GM06990 (cell line): ENCODE measurements at regions not wholly inside any gene's neighbourhood (a gene's known extent, or its start where the extent isn't known, plus 50 kb on each side); places are given as distances from the start of the nearest gene placed in this dataset.
A peak's percentile ranks its signal among the peaks of the same experiment; 100 is the strongest.

Experiments used
- DNase-seq: peaks from one replicate; pipeline ENCODE4 v3.0.0-alpha.2; 2011; ENCODE audit not compliant: insufficient read length; ENCODE audit errors: extremely low read depth
- H3K27me3 ChIP-seq: replicated peaks from 2 replicates; pipeline ENCODE4 v1.6.0; 2011; ENCODE audit warnings: low read length; ENCODE audit not compliant: control insufficient read depth, insufficient read depth
- H3K36me3 ChIP-seq: 2 replicates; pipeline ENCODE4 v1.5.1; 2011; ENCODE audit warnings: low read length; ENCODE audit not compliant: control insufficient read depth, insufficient read depth
- H3K4me3 ChIP-seq: replicated peaks from 2 replicates; pipeline ENCODE4 v1.5.1; 2011; ENCODE audit warnings: low read depth, mild to moderate bottlenecking, control low read depth, low read length
- TF ChIP-seq, protein P1 (sequence below): IDR thresholded peaks from 2 replicates; pipeline ENCODE4 v1.5.1; 2011; ENCODE audit warnings: low read length, control low read depth, mild to moderate bottlenecking, inconsistent platforms; ENCODE audit not compliant: insufficient read depth, poor library complexity, severe bottlenecking

DNA sequence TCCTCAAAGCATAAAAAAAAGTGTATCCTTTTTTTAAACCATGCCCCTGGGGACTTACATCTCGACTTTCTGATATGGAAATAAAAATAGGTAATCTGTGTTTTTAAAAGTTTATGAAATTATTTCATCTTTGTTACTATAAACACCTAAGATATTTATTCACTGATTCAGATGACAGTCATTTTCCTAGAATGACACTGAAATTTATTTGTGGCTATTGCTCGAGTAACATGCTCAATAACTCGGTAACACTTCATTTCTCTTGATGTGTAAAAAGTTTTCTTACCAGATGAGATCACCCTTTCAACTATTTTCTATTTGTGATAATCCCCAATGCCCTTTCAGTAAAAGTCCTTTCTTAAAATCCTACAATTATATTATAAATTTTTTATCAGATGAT lies 495.8 kb downstream of the TTLL7 start:
- H3K36me3 ChIP-seq: no peaks in the 10 kb centered on the region
- no peak for DNase-seq
- no peak overlapping the region for H3K4me3 ChIP-seq
- H3K27me3 ChIP-seq: no peaks in the 10 kb centered on the region
- TF ChIP-seq, protein P1, sequence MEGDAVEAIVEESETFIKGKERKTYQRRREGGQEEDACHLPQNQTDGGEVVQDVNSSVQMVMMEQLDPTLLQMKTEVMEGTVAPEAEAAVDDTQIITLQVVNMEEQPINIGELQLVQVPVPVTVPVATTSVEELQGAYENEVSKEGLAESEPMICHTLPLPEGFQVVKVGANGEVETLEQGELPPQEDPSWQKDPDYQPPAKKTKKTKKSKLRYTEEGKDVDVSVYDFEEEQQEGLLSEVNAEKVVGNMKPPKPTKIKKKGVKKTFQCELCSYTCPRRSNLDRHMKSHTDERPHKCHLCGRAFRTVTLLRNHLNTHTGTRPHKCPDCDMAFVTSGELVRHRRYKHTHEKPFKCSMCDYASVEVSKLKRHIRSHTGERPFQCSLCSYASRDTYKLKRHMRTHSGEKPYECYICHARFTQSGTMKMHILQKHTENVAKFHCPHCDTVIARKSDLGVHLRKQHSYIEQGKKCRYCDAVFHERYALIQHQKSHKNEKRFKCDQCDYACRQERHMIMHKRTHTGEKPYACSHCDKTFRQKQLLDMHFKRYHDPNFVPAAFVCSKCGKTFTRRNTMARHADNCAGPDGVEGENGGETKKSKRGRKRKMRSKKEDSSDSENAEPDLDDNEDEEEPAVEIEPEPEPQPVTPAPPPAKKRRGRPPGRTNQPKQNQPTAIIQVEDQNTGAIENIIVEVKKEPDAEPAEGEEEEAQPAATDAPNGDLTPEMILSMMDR: no peak

DNA sequence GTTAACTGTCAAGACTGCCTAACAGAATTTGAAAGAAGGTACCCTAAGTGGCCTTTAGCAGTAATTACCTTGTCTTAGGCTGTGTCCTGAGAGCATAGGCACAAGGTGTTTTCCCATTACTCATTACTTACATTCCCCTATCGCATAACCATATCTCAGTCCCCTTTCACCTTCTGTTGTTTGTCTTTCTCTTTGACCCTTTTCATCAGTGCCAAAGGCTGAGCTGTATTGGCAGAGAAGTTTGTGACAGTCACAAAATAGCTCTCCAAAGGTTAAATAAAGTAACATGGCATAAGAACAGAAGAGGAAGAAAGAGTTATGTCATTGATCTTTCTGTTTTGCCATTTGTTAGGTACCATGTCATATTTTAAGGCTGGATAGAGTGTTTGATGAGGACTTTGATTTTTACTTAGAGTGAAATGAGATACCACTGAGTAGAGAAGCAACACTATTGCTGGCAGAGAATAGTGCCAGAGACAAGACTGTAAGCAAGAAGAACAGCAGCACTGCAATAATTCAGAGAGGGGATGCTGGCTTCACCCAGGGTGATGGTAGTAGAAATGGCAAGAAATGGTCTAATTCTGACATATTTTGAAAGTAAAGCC lies 497.8 kb downstream of the TTLL7 start:
- TF ChIP-seq, protein P1: no peak
- no peak overlapping the region for H3K4me3 ChIP-seq
- H3K27me3 ChIP-seq: no peaks in the 10 kb centered on the region
- H3K36me3 ChIP-seq: no peaks in the 10 kb centered on the region
- DNase-seq: peak; percentile 74

DNA sequence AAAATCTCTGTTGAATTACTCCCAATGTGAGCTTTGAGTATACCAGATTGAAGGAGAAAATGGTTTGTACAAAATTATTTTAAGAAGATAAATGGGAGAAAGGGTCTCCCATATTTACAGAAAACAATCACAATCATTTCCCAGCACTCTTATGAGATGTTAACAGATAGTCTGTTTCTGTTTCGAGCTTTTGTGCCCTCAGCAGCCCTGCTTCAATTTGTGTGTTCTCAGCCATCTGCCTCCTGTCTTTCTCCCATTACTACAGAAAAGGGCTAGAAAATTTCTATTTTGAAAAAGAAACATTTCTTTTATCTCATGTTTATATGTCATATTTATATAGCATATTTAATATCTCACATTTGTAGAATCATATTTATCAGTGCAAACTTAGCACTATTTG lies 498.4 kb downstream of the TTLL7 start:
- TF ChIP-seq, protein P1: no peak
- no peak for DNase-seq
- Histone ChIP-seq H3K4me3 (no peak overlapping the region), H3K36me3 (no peaks in the 10 kb centered on the region), H3K27me3 (no peaks in the 10 kb centered on the region)

DNA sequence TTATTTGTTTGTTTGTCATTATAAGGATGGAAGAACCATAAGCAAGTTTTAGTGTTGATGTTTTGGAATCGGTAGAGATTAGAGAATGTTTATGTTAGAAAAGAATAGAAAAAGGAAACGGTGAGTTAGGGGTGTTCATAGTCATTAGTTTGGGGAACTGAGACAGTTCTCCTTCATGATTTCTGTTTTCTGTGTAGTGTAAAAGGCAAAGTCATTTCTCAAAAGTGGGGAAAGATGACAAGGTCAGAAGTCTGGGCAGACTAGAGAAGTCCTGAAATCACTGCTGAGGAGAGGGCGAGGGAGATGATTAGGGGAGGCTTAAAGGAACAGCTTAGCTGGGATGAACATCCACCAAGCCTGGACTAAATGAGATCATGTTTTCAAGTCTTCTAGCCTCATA lies 498.9 kb downstream of the TTLL7 start:
- Histone ChIP-seq H3K4me3 (no peak overlapping the region; the same call in 1 of the 2 replicates), H3K27me3 (no peaks in the 10 kb centered on the region), H3K36me3 (no peaks in the 10 kb centered on the region)
- peak; percentile 49 for DNase-seq
- TF ChIP-seq, protein P1: no peak

DNA sequence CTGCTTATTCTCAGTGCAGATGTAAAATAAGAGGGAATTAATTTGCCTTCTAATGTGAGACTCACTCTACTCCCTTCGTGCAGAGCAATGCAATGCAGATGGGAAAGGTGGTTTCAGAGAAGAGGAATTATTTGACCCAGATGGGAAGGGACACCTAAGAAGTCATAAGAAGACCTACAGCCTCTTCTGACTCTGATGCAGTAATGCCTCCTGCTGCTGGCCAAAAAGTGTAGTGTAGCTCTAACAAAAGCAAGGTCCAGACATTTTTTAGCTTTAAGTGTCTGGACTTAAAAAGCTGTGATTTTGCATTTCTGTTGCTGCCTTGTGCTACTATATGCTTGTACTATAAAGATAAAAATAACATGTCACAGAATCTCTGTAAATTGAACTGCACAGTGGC lies 501.4 kb downstream of the TTLL7 start:
- Histone ChIP-seq H3K4me3 (no peak overlapping the region), H3K27me3 (no peaks in the 10 kb centered on the region), H3K36me3 (no peaks in the 10 kb centered on the region)
- TF ChIP-seq, protein P1: peak; percentile 70
- no peak for DNase-seq

DNA sequence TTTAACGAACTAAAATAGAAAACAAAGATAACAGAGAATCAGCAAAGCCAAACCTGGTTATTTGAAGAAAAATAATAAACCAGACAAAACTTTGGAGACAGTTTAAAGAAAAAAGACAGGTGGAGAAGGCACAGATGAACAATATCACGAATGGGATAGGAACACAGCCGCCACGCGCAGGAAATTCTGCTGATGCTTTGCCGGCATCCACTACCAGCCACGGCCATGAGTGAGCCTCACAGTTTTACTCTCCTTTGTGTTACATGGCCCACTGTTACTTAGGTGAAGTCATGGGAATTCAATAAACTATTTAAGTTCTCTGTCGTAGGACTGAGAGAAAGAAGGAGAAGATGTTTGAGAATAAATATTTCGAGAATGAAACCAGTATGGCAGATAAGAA lies 503.4 kb downstream of the TTLL7 start:
- H3K36me3 ChIP-seq: no peaks in the 10 kb centered on the region
- H3K27me3 ChIP-seq: no peaks in the 10 kb centered on the region
- TF ChIP-seq, protein P1: no peak
- no peak overlapping the region for H3K4me3 ChIP-seq
- DNase-seq: no peak
